Loucy (cell line): ENCODE measurements at regions not wholly inside any gene's neighbourhood (a gene's known extent, or its start where the extent isn't known, plus 50 kb on each side); places are given as distances from the start of the nearest gene placed in this dataset.

Experiments used
- EZH2phosphoT487 ChIP-seq: fragments of 200-600 bp; IDR thresholded peaks from 2 replicates; pipeline ENCODE4 v1.6.1; 2018; ENCODE audit warnings: antibody characterized with exemption, mild to moderate bottlenecking, moderate library complexity, borderline replicate concordance
- TF ChIP-seq, protein P1 (sequence below): fragments of 200-600 bp; sonication (generic); conservative IDR thresholded peaks from 2 replicates; pipeline ENCODE4 v1.5.1; 2014; ENCODE audit warnings: mild to moderate bottlenecking, antibody characterized with exemption, low read length

DNA sequence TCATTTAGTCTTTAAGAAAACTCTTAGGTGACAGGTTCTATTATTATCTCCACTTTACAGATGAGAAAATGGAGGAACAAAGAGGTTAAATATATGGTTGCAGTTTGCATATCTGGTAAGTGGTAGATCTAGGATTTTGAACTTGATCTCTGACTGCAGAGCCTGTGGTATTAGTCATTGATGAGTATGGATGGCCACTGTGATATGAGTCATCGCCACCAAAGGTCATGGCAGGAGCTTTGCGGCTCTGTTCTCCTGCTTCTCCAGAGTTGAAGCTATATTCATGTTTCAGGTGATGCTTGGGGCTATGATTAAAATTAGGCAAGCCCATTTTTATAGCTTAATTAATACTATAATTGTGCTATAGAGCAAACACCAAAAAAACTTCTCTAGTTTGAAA lies 306.2 kb upstream of the DPPA4 start:
- TF ChIP-seq, protein P1, sequence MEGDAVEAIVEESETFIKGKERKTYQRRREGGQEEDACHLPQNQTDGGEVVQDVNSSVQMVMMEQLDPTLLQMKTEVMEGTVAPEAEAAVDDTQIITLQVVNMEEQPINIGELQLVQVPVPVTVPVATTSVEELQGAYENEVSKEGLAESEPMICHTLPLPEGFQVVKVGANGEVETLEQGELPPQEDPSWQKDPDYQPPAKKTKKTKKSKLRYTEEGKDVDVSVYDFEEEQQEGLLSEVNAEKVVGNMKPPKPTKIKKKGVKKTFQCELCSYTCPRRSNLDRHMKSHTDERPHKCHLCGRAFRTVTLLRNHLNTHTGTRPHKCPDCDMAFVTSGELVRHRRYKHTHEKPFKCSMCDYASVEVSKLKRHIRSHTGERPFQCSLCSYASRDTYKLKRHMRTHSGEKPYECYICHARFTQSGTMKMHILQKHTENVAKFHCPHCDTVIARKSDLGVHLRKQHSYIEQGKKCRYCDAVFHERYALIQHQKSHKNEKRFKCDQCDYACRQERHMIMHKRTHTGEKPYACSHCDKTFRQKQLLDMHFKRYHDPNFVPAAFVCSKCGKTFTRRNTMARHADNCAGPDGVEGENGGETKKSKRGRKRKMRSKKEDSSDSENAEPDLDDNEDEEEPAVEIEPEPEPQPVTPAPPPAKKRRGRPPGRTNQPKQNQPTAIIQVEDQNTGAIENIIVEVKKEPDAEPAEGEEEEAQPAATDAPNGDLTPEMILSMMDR = no peak
- no peak for TF ChIP-seq EZH2phosphoT487
